ENCODE measurements at regions not wholly inside any gene's neighbourhood (a gene's known extent, or its start where the extent isn't known, plus 50 kb on each side); places are given as distances from the start of the nearest gene placed in this dataset.

DNA sequence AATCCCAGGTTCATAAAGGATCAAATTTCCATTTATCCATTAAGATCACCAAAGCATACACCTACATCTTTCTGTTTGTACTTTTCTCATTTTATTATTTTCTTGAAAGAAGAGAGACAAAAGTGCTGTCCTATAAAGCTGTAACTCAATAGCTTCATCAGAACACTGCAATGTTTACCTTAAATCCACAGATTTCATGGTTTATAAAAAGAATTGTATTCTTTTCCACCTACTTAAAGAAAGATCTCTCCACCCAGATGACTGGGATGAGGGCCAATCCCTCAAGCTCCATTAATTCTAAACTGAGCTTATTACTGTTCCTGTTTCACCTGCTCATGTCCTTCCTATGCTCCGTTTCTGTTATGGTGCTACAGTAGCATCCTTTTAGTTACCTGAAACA lies 470.6 kb downstream of the BCAT1 start:
- CTCF ChIA-PET = interaction anchor here (1.3 kb wide), 1 partner anchor 9 kb away, joined by 6 read pairs; no protein-coding TSS in a partner anchor
- Histone ChIP-seq H3K9me1 (replicated peaks; ENCODE audit: control insufficient read depth, extremely low read depth, insufficient read depth, low read length) (no peaks in the 10 kb centered on the region), H3K9me3 (replicated peaks; ENCODE audit: control insufficient read depth, insufficient read depth, low read length) (no peaks in the 10 kb centered on the region), H3K27me3 (ENCODE audit: control insufficient read depth in 2 of 2, insufficient read depth in 2 of 2, low read length in 2 of 2) (peaks cover 0 to 2% of the 10 kb centered on the region in 2 experiments), H3K36me3 (ENCODE audit: control insufficient read depth in 2 of 2, extremely low read depth in 1 of 2, insufficient read depth in 2 of 2, low read length in 2 of 2) (no peaks in the 10 kb centered on the region), H3K4me2 (ENCODE audit: insufficient read depth, low read length) (no peak overlapping the region), H3K4me1 (ENCODE audit: control insufficient read depth, extremely low read depth, insufficient read depth, low read length) (no peaks in the 10 kb centered on the region), H4K20me1 (replicated peaks; ENCODE audit: control insufficient read depth, extremely low read depth, insufficient read depth, low read length) (no peaks in the 10 kb centered on the region), H3K79me2 (ENCODE audit: control insufficient read depth, insufficient read depth, low read length) (no peaks in the 10 kb centered on the region), H3K4me3 (replicated peaks in 1 of 3; ENCODE audit: insufficient read depth in 1 of 3, low read depth in 1 of 3, low read length in 3 of 3) (no peak overlapping the region), H3K27ac (ENCODE audit: insufficient read depth, low read depth, low read length) (no peak overlapping the region), H2AFZ (ENCODE audit: low read depth, low read length) (no peak overlapping the region), H3K9ac (replicated peaks; ENCODE audit: extremely low read depth, insufficient read depth, low read length) (no peak overlapping the region)
- TF ChIP-seq POLR2AphosphoS5 (IDR thresholded peaks at IDR 0.05; ENCODE audit: insufficient read depth, low read depth, low read length) = no peak
- dilution Hi-C loops (cut with MboI; ENCODE audit: extremely low pct_ligation_motif_present, low sequenced_read_pairs) = no loop called here
- FAIRE-seq = no peak
- intact Hi-C loops (cut with micrococcal nuclease) = no loop called here
- POLR2A ChIA-PET = no interaction called here
- no TSS peak for BruUV-seq (replicated peaks)
- DNase-seq (ENCODE audit: low read depth, low spot score) = no peak

DNA sequence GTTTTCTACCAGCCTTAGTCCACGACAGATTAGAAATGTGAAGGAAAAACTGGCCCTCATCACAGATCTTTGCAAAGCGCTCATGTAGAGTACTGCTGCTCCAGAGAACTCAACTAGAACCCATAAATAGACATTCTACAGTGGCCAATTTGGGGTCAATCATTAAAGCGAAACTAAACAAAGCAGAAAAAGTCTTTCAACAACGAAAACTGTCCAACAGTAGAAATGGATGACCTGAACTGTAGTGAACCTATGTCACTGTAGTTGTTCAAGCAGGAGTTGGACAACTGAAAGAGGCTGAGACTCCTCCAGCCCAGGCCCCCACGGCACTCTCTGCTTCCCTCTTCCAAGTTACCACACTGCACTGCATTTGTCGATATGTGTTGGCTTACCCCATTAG lies 472.6 kb downstream of the BCAT1 start:
- BruUV-seq (replicated peaks) = no TSS peak
- no peak overlapping the region for H3K27ac ChIP-seq (ENCODE audit: insufficient read depth, low read depth, low read length)
- no peak overlapping the region for H3K9ac ChIP-seq (replicated peaks; ENCODE audit: extremely low read depth, insufficient read depth, low read length)
- TF ChIP-seq POLR2A (IDR thresholded peaks at IDR 0.05; ENCODE audit: low read depth, low read length) (no peak), MYC (IDR thresholded peaks at IDR 0.05; ENCODE audit: low read depth, low read length) (no peak), EZH2 (IDR thresholded peaks at IDR 0.05; ENCODE audit: borderline replicate concordance, low read depth, low read length, severe bottlenecking) (no peak), FOS (IDR thresholded peaks at IDR 0.05; ENCODE audit: borderline replicate concordance, insufficient read depth, low read length) (no peak), GATA2 (IDR thresholded peaks at IDR 0.05; ENCODE audit: insufficient read depth, insufficient read length, low read depth, low read length) (no peak), JUN (IDR thresholded peaks at IDR 0.05; ENCODE audit: borderline replicate concordance, insufficient read depth, insufficient read length, low read depth) (no peak), POLR2AphosphoS5 (IDR thresholded peaks at IDR 0.05; ENCODE audit: insufficient read depth, low read depth, low read length) (no peak)
- TF ChIP-seq, protein P1, sequence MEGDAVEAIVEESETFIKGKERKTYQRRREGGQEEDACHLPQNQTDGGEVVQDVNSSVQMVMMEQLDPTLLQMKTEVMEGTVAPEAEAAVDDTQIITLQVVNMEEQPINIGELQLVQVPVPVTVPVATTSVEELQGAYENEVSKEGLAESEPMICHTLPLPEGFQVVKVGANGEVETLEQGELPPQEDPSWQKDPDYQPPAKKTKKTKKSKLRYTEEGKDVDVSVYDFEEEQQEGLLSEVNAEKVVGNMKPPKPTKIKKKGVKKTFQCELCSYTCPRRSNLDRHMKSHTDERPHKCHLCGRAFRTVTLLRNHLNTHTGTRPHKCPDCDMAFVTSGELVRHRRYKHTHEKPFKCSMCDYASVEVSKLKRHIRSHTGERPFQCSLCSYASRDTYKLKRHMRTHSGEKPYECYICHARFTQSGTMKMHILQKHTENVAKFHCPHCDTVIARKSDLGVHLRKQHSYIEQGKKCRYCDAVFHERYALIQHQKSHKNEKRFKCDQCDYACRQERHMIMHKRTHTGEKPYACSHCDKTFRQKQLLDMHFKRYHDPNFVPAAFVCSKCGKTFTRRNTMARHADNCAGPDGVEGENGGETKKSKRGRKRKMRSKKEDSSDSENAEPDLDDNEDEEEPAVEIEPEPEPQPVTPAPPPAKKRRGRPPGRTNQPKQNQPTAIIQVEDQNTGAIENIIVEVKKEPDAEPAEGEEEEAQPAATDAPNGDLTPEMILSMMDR (IDR thresholded peaks at IDR 0.05; ENCODE audit: extremely low read depth in 1 of 2, insufficient read depth in 1 of 2, low read depth in 1 of 2, low read length in 2 of 2) = no peak
- TF ChIP-seq, protein P2, sequence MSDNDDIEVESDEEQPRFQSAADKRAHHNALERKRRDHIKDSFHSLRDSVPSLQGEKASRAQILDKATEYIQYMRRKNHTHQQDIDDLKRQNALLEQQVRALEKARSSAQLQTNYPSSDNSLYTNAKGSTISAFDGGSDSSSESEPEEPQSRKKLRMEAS (IDR thresholded peaks at IDR 0.05; ENCODE audit: insufficient read depth, insufficient read length) = no peak
- ChIA-PET CTCF (no interaction called here), POLR2A (no interaction called here)
- H3K4me2 ChIP-seq (ENCODE audit: insufficient read depth, low read length) = no peak overlapping the region
- DNase-seq (ENCODE audit: low read depth, low spot score) = no peak
- H2AFZ ChIP-seq (ENCODE audit: low read depth, low read length) = no peak overlapping the region
- no peak overlapping the region for H3K4me3 ChIP-seq (replicated peaks in 1 of 3; ENCODE audit: insufficient read depth in 1 of 3, low read depth in 1 of 3, low read length in 3 of 3)
- intact Hi-C loops (cut with micrococcal nuclease) = no loop called here
- dilution Hi-C loops (cut with MboI; ENCODE audit: extremely low pct_ligation_motif_present, low sequenced_read_pairs) = no loop called here
- H4K20me1 ChIP-seq (replicated peaks; ENCODE audit: control insufficient read depth, extremely low read depth, insufficient read depth, low read length) = no peaks in the 10 kb centered on the region
- no peaks in the 10 kb centered on the region for H3K4me1 ChIP-seq (ENCODE audit: control insufficient read depth, extremely low read depth, insufficient read depth, low read length)
- no peaks in the 10 kb centered on the region for H3K9me1 ChIP-seq (replicated peaks; ENCODE audit: control insufficient read depth, extremely low read depth, insufficient read depth, low read length)
- no peaks in the 10 kb centered on the region for H3K36me3 ChIP-seq (ENCODE audit: control insufficient read depth in 2 of 2, extremely low read depth in 1 of 2, insufficient read depth in 2 of 2, low read length in 2 of 2)
- H3K79me2 ChIP-seq (ENCODE audit: control insufficient read depth, insufficient read depth, low read length) = no peaks in the 10 kb centered on the region
- peaks cover 2% of the 10 kb centered on the region in 2 experiments for H3K27me3 ChIP-seq (ENCODE audit: control insufficient read depth in 2 of 2, insufficient read depth in 2 of 2, low read length in 2 of 2)
- no peak for FAIRE-seq
- H3K9me3 ChIP-seq (replicated peaks; ENCODE audit: control insufficient read depth, insufficient read depth, low read length) = no peaks in the 10 kb centered on the region
